Osteoblast (primary cell): ENCODE measurements at regions not wholly inside any gene's neighbourhood (a gene's known extent, or its start where the extent isn't known, plus 50 kb on each side); places are given as distances from the start of the nearest gene placed in this dataset.

ENCODE experiments used
- DNase-seq: peaks from one replicate; pipeline ENCODE4 v3.0.0; 2011; ENCODE audit warnings: low spot score, mixed read lengths; ENCODE audit not compliant: insufficient read length; ENCODE audit errors: missing footprints
- H2AFZ ChIP-seq: 2 replicates; pipeline ENCODE4 v1.6.0; 2011; ENCODE audit warnings: mild to moderate bottlenecking, low read length
- H3K27ac ChIP-seq: 2 replicates; pipeline ENCODE4 v1.5.1; 2011; ENCODE audit warnings: mild to moderate bottlenecking, low read depth, low read length, moderate library complexity
- H3K27me3 ChIP-seq: 2 replicates; pipeline ENCODE4 v1.6.0; 2012; ENCODE audit warnings: mild to moderate bottlenecking, control low read depth, inconsistent platforms, low read length, moderate library complexity; ENCODE audit not compliant: insufficient read depth
- H3K36me3 ChIP-seq: 2 replicates; pipeline ENCODE4 v1.5.1; 2011; ENCODE audit warnings: mild to moderate bottlenecking, low read length, control low read depth, moderate library complexity; ENCODE audit not compliant: insufficient read depth
- H3K4me1 ChIP-seq: 2 replicates; pipeline ENCODE4 v1.5.1; 2011; ENCODE audit warnings: mild to moderate bottlenecking, low read length, control low read depth, moderate library complexity; ENCODE audit not compliant: insufficient read depth
- H3K4me2 ChIP-seq: 2 replicates; pipeline ENCODE4 v1.6.0; 2011; ENCODE audit warnings: mild to moderate bottlenecking, low read length; ENCODE audit not compliant: insufficient read depth
- H3K4me3 ChIP-seq: fragments of 200-600 bp; sonication (generic); 3 replicates; pipeline ENCODE4 v1.5.1; 2012; ENCODE audit warnings: mild to moderate bottlenecking, low read length, inconsistent platforms; ENCODE audit not compliant: insufficient read depth
- H3K79me2 ChIP-seq: 2 replicates; pipeline ENCODE4 v1.6.0; 2012; ENCODE audit warnings: mild to moderate bottlenecking, low read length, control low read depth, inconsistent platforms; ENCODE audit not compliant: insufficient read depth
- H3K9me3 ChIP-seq: 2 replicates; pipeline ENCODE4 v1.5.1; 2011; ENCODE audit warnings: low read depth, low read length, control low read depth
- H4K20me1 ChIP-seq: 2 replicates; pipeline ENCODE4 v1.6.0; 2012; ENCODE audit warnings: mild to moderate bottlenecking, low read length, control low read depth; ENCODE audit not compliant: insufficient read depth
- CTCF ChIP-seq: IDR thresholded peaks from 2 replicates; pipeline ENCODE4 v1.5.1; 2011; ENCODE audit warnings: mild to moderate bottlenecking, low read depth, low read length, moderate library complexity; ENCODE audit errors: extremely low read depth

- H3K79me2 ChIP-seq, result no peaks in the 10 kb centered on the region
- H3K4me1 ChIP-seq, result no peaks in the 10 kb centered on the region
- H3K4me2 ChIP-seq, result no peak overlapping the region
- H3K27me3 ChIP-seq, result no peaks in the 10 kb centered on the region
- DNase-seq, result no peak
- H3K4me3 ChIP-seq, result no peak overlapping the region
- no peak for TF ChIP-seq CTCF
- no peaks in the 10 kb centered on the region for H3K36me3 ChIP-seq
- no peaks in the 10 kb centered on the region for H4K20me1 ChIP-seq
- peaks cover 3% of the 10 kb centered on the region for H3K9me3 ChIP-seq
- no peak overlapping the region for H2AFZ ChIP-seq
- no peak overlapping the region for H3K27ac ChIP-seq
These were observed 567.8 kb upstream of the KLHL29 start for GRCh38 chr2:22817197-22817596.

- Histone ChIP-seq H4K20me1 (no peaks in the 10 kb centered on the region), H3K4me2 (no peak overlapping the region), H3K27ac (no peak overlapping the region), H3K4me3 (no peak overlapping the region), H2AFZ (no peak overlapping the region), H3K27me3 (no peaks in the 10 kb centered on the region), H3K36me3 (no peaks in the 10 kb centered on the region), H3K9me3 (peaks cover 7% of the 10 kb centered on the region), H3K4me1 (no peaks in the 10 kb centered on the region), H3K79me2 (no peaks in the 10 kb centered on the region)
- DNase-seq, result no peak
- TF ChIP-seq CTCF, result no peak
These were observed 563.5 kb upstream of the KLHL29 start for GRCh38 chr2:22821458-22821857.

- no peak overlapping the region for H3K4me3 ChIP-seq
- no peak for TF ChIP-seq CTCF
These were observed 562.1 kb upstream of the KLHL29 start for GRCh38 chr2:22822835-22823234.

GRCh38 chr2:22824618-22825017 is 560.4 kb upstream of the KLHL29 start:
- DNase-seq, result no peak
- H2AFZ ChIP-seq, result no peak overlapping the region
- no peak for TF ChIP-seq CTCF
- H3K79me2 ChIP-seq, result no peaks in the 10 kb centered on the region
- H3K27me3 ChIP-seq, result no peaks in the 10 kb centered on the region
- H3K9me3 ChIP-seq, result peaks cover 4% of the 10 kb centered on the region
- no peaks in the 10 kb centered on the region for H3K36me3 ChIP-seq
- H4K20me1 ChIP-seq, result no peaks in the 10 kb centered on the region
- H3K27ac ChIP-seq, result no peak overlapping the region
- no peak overlapping the region for H3K4me3 ChIP-seq
- H3K4me2 ChIP-seq, result no peak overlapping the region
- no peaks in the 10 kb centered on the region for H3K4me1 ChIP-seq

More at GRCh38 chr2:22822835-22823234, 562.1 kb upstream of the KLHL29 start:
- Histone ChIP-seq H2AFZ (no peak overlapping the region), H3K4me1 (no peaks in the 10 kb centered on the region), H4K20me1 (no peaks in the 10 kb centered on the region), H3K27ac (no peak overlapping the region), H3K36me3 (no peaks in the 10 kb centered on the region), H3K27me3 (no peaks in the 10 kb centered on the region), H3K9me3 (peaks cover 4% of the 10 kb centered on the region), H3K4me2 (no peak overlapping the region), H3K79me2 (no peaks in the 10 kb centered on the region)
- no peak for DNase-seq
